Endothelial cell of umbilical vein (primary cell): ENCODE measurements at regions not wholly inside any gene's neighbourhood (a gene's known extent, or its start where the extent isn't known, plus 50 kb on each side); places are given as distances from the start of the nearest gene placed in this dataset.
"Not testable (repeated sequence)": the region's sequence is repeated elsewhere in the genome, so short reads cannot be mapped to it uniquely, and the experiment has no call there.

Experiments
- CTCF ChIP-seq, 2 donors: IDR thresholded peaks; 1 replicate in 1 of 2; 2 replicates in 1 of 2; pipeline ENCODE4 v1.5.1; 2011; ENCODE audit warnings: low read length in 2 of 2, mild to moderate bottlenecking in 2 of 2, moderate library complexity in 2 of 2, control low read depth in 1 of 2, inconsistent platforms in 1 of 2, low read depth in 1 of 2; ENCODE audit not compliant: insufficient read depth in 1 of 2; ENCODE audit errors: extremely low read depth in 1 of 2
- FOS ChIP-seq: IDR thresholded peaks from 2 replicates; pipeline ENCODE4 v1.6.1; 2011; ENCODE audit warnings: mild to moderate bottlenecking, low read length, moderate library complexity, borderline replicate concordance; ENCODE audit not compliant: insufficient read depth
- MAX ChIP-seq: IDR thresholded peaks from 2 replicates; pipeline ENCODE4 v1.6.1; 2011; ENCODE audit not compliant: insufficient read depth, insufficient read length
- MYC ChIP-seq: IDR thresholded peaks from one replicate; pipeline ENCODE4 v1.6.1; 2011; ENCODE audit warnings: mild to moderate bottlenecking, low read depth, low read length
- POLR2A ChIP-seq: IDR thresholded peaks from 2 replicates; pipeline ENCODE4 v1.6.1; 2012; ENCODE audit warnings: low read depth, mild to moderate bottlenecking, control low read depth, low read length
- POLR2AphosphoS5 ChIP-seq: IDR thresholded peaks from 2 replicates; pipeline ENCODE4 v1.6.1; 2012; ENCODE audit warnings: low read depth, mild to moderate bottlenecking, control low read depth, low read length, moderate library complexity; ENCODE audit not compliant: insufficient read depth

- not testable (repeated sequence) for TF ChIP-seq CTCF (IDR thresholded peaks at IDR 0.05; ENCODE audit: extremely low read depth in 1 of 2, insufficient read depth in 1 of 2, low read depth in 1 of 2, low read length in 2 of 2); MAX; POLR2AphosphoS5; POLR2A; MYC; FOS
Measured at GRCh38 chr9:97248252-97248651, 59.2 kb upstream of the CCDC180 start.
